Lower leg skin (tissue), 4 donors: ENCODE measurements at regions not wholly inside any gene's neighbourhood (a gene's known extent, or its start where the extent isn't known, plus 50 kb on each side); places are given as distances from the start of the nearest gene placed in this dataset.

Experiments used
- DNase-seq, 2 donors: peaks; one replicate each; pipeline ENCODE4 v3.0.0-alpha.2; 2019; ENCODE audit warnings: low spot score in 2 of 2
- H3K4me3 ChIP-seq: fragments of 200-600 bp; sonication (generic); 2 replicates; pipeline ENCODE4 v1.5.1; 2017; ENCODE audit warnings: mild to moderate bottlenecking, low read depth; ENCODE audit not compliant: poor library complexity, severe bottlenecking
- POLR2A ChIP-seq, 2 donors: fragments of 450-650 bp; IDR thresholded peaks; one replicate each; pipeline ENCODE4 v1.6.1; 2016 to 2017; ENCODE audit warnings: antibody characterized with exemption in 2 of 2, mild to moderate bottlenecking in 1 of 2, moderate library complexity in 1 of 2
- WGBS, 2 donors: methylation state at CpG; one replicate each; pipeline ENCODE4 v1.1.5; 2018; 5-methylcytosine and 5-hydroxymethylcytosine counted together
- intact Hi-C: fragments of 100-400 bp; cut with DNase I; formaldehyde crosslinking; loops from one replicate; pipeline ENCODE4 v1.15.0; 2023; ENCODE audit warnings: low total_unique reads
- TF ChIP-seq, protein P1 (sequence below), 3 donors: fragments of 450-650 bp; IDR thresholded peaks; one replicate each; pipeline ENCODE4 v1.5.1; 2016; ENCODE audit warnings: antibody characterized with exemption in 3 of 3, mild to moderate bottlenecking in 3 of 3, moderate library complexity in 2 of 3

DNA sequence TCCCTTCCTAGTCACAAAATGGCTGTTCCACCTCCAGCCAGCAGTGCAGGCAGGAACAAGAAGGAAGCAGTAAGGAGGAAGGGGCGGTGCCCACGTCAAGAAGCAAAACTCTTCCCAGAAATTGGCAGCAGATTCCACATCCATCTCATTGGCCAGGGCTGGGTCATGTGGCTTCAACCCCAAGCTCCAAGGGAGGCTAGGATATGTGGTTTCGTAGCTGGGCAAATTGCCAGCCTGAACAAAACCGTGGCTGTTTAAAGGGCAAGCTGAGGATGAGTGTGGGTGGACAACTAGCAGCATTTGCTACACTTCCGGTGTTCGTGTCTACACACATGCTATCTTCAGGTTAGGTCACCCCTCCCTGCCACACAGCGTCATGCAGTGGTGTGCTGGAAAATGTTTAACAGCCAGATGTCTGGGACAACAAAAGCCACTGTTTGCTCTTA, 92.1 kb upstream of the MAP1B start:
- intact Hi-C loops: no loop called here
- WGBS, 2 donors: 51 to 60% methylated on average over 7 of the region's 7 CpGs
- H3K4me3 ChIP-seq: no peak overlapping the region
- no peak for DNase-seq
- TF ChIP-seq POLR2A (IDR thresholded peaks at IDR 0.05): no peak
- TF ChIP-seq, protein P1, sequence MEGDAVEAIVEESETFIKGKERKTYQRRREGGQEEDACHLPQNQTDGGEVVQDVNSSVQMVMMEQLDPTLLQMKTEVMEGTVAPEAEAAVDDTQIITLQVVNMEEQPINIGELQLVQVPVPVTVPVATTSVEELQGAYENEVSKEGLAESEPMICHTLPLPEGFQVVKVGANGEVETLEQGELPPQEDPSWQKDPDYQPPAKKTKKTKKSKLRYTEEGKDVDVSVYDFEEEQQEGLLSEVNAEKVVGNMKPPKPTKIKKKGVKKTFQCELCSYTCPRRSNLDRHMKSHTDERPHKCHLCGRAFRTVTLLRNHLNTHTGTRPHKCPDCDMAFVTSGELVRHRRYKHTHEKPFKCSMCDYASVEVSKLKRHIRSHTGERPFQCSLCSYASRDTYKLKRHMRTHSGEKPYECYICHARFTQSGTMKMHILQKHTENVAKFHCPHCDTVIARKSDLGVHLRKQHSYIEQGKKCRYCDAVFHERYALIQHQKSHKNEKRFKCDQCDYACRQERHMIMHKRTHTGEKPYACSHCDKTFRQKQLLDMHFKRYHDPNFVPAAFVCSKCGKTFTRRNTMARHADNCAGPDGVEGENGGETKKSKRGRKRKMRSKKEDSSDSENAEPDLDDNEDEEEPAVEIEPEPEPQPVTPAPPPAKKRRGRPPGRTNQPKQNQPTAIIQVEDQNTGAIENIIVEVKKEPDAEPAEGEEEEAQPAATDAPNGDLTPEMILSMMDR (IDR thresholded peaks at IDR 0.05): no peak

- TF ChIP-seq, protein P1 (IDR thresholded peaks at IDR 0.05): peak in 1 of 3 donors; percentile 17
- no peak for TF ChIP-seq POLR2A (IDR thresholded peaks at IDR 0.05)
- 43 to 50% methylated on average over 1 of the region's 1 CpG for WGBS, 2 donors
- no peak overlapping the region for H3K4me3 ChIP-seq
- DNase-seq: no peak
- intact Hi-C loops: no loop called here
These were observed 89.0 kb upstream of the MAP1B start for GRCh38 chr5:72018143-72018803.

GRCh38 chr5:72020161-72020983, 86.9 kb upstream of the MAP1B start:
- WGBS, 2 donors: 59 to 63% methylated on average over 4 of the region's 4 CpGs
- no peak for TF ChIP-seq POLR2A (IDR thresholded peaks at IDR 0.05)
- TF ChIP-seq, protein P1 (IDR thresholded peaks at IDR 0.05): no peak
- no peak overlapping the region for H3K4me3 ChIP-seq
- intact Hi-C loops: no loop called here
- DNase-seq: no peak

GRCh38 chr5:72021651-72022357, 85.5 kb upstream of the MAP1B start:
- TF ChIP-seq, protein P1 (IDR thresholded peaks at IDR 0.05): no peak
- TF ChIP-seq POLR2A (IDR thresholded peaks at IDR 0.05): no peak
- WGBS, 2 donors: 88 to 94% methylated on average over 8 of the region's 8 CpGs
- intact Hi-C loops: no loop called here
- no peak for DNase-seq
- H3K4me3 ChIP-seq: no peak overlapping the region

DNA sequence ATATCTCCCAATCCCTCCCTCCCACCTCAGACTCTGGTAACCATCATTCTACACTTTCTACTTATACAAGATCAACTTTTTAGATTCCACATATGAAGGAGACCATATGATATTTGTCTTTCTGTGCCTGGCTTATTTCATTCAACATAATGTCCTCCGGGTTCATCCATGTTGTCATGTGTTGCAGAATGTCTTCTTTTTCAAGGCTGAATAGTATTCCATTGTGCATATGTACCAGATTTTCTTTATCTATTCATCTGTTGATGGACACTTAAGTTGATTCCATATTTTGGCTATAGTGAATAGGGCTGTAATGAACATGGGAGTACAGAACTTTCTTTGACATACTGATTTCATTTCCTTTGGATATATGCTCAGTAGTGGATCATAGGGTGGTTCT, 78.9 kb upstream of the MAP1B start:
- WGBS, 2 donors: 93 to 100% methylated on average over 1 of the region's 1 CpG
- no peak for DNase-seq
- no peak for TF ChIP-seq POLR2A (IDR thresholded peaks at IDR 0.05)
- TF ChIP-seq, protein P1 (IDR thresholded peaks at IDR 0.05): no peak
- H3K4me3 ChIP-seq: no peak overlapping the region
- intact Hi-C loops: no loop called here
